CD14-positive monocyte (primary cell): ENCODE measurements at regions not wholly inside any gene's neighbourhood (a gene's known extent, or its start where the extent isn't known, plus 50 kb on each side); places are given as distances from the start of the nearest gene placed in this dataset.

Experiments used
- DNase-seq, 3 donors: peaks; one replicate each; pipeline ENCODE4 v3.0.0-alpha.2; 2011 to 2022
- H2AFZ ChIP-seq: 2 replicates; pipeline ENCODE4 v1.6.0; 2012; ENCODE audit warnings: mild to moderate bottlenecking, low read depth, low read length, inconsistent platforms; ENCODE audit not compliant: insufficient read depth, poor library complexity, severe bottlenecking
- H3K27ac ChIP-seq, 2 donors: 1 replicate in 1 of 2; 2 replicates in 1 of 2; pipeline ENCODE4 v1.5.1; 2012 to 2013; ENCODE audit warnings: low read length in 2 of 2, control low read depth in 1 of 2, inconsistent platforms in 1 of 2, low read depth in 1 of 2, mild to moderate bottlenecking in 1 of 2
- H3K27me3 ChIP-seq, 2 donors: one replicate each; pipeline versions ENCODE4 v1.6.0 to v1.6.1; 2011 to 2013; ENCODE audit warnings: low read length in 2 of 2; ENCODE audit not compliant: control insufficient read depth in 2 of 2, insufficient read depth in 2 of 2
- H3K36me3 ChIP-seq, 2 donors: replicated peaks in 1 of 2; 1 replicate in 1 of 2; 2 replicates in 1 of 2; pipeline versions ENCODE4 v1.5.1 to v1.6.1; 2012 to 2013; ENCODE audit warnings: low read length in 2 of 2, control low read depth in 1 of 2, inconsistent platforms in 1 of 2, mild to moderate bottlenecking in 1 of 2; ENCODE audit not compliant: insufficient read depth in 2 of 2, control insufficient read depth in 1 of 2
- H3K4me1 ChIP-seq, 2 donors: 1 replicate in 1 of 2; 2 replicates in 1 of 2; pipeline versions ENCODE4 v1.5.1 to v1.6.1; 2012 to 2013; ENCODE audit warnings: low read length in 2 of 2, control low read depth in 1 of 2, inconsistent platforms in 1 of 2, mild to moderate bottlenecking in 1 of 2, moderate library complexity in 1 of 2; ENCODE audit not compliant: insufficient read depth in 2 of 2, control insufficient read depth in 1 of 2
- H3K4me2 ChIP-seq: replicated peaks from 2 replicates; pipeline ENCODE3; 2012; ENCODE audit warnings: low read length, moderate library complexity, mild to moderate bottlenecking; ENCODE audit not compliant: poor library complexity, severe bottlenecking; ENCODE audit errors: extremely low read depth
- H3K4me3 ChIP-seq, 3 experiments: fragments of 200-600 bp in 1 of 3; sonication (generic) in 1 of 3; replicated peaks in 1 of 3; 1 replicate in 2 of 3; 2 replicates in 1 of 3; pipeline ENCODE4 v1.5.1; 2011 to 2013; ENCODE audit warnings: low read length in 3 of 3, mild to moderate bottlenecking in 3 of 3, control low read depth in 2 of 3, low read depth in 2 of 3, inconsistent platforms in 1 of 3, moderate library complexity in 1 of 3
- H3K79me2 ChIP-seq: 2 replicates; pipeline ENCODE4 v1.6.0; 2012; ENCODE audit warnings: mild to moderate bottlenecking, control low read depth, inconsistent platforms, low read length, moderate library complexity; ENCODE audit not compliant: insufficient read depth
- H3K9ac ChIP-seq: 2 replicates; pipeline ENCODE4 v1.6.0; 2017; ENCODE audit warnings: low read length, mild to moderate bottlenecking; ENCODE audit not compliant: insufficient read depth, poor library complexity, severe bottlenecking
- H3K9me3 ChIP-seq, 2 donors: replicated peaks in 1 of 2; 1 replicate in 1 of 2; 2 replicates in 1 of 2; pipeline versions ENCODE4 v1.5.1 to v1.6.1; 2012 to 2013; ENCODE audit warnings: low read length in 2 of 2, control low read depth in 1 of 2; ENCODE audit not compliant: control insufficient read depth in 1 of 2, insufficient read depth in 1 of 2
- H4K20me1 ChIP-seq: 2 replicates; pipeline ENCODE4 v1.6.0; 2012; ENCODE audit warnings: mild to moderate bottlenecking, low read length, control low read depth, moderate library complexity; ENCODE audit not compliant: insufficient read depth
- H3K27ac Mint-ChIP-seq, 7 donors: one replicate each; pipeline ENCODE4 v1.8.0; 2020; ENCODE audit warnings: mild to moderate bottlenecking in 7 of 7, mixed read lengths in 7 of 7, moderate library complexity in 6 of 7, inconsistent platforms in 2 of 7
- H3K27me3 Mint-ChIP-seq, 3 donors: one replicate each; pipeline ENCODE4 v1.8.0; 2021 to 2022; ENCODE audit warnings: low read depth in 3 of 3, mild to moderate bottlenecking in 3 of 3, mixed read lengths in 3 of 3, moderate library complexity in 3 of 3, inconsistent platforms in 1 of 3
- H3K36me3 Mint-ChIP-seq, 2 donors: one replicate each; pipeline ENCODE4 v1.8.0; 2020; ENCODE audit warnings: mixed read lengths in 2 of 2, inconsistent platforms in 1 of 2, mild to moderate bottlenecking in 1 of 2
- H3K4me1 Mint-ChIP-seq: one replicate; pipeline ENCODE4 v1.8.0; 2020; ENCODE audit warnings: mild to moderate bottlenecking, mixed read lengths
- H3K4me3 Mint-ChIP-seq, 2 donors: one replicate each; pipeline ENCODE4 v1.8.0; 2020; ENCODE audit warnings: mild to moderate bottlenecking in 2 of 2, mixed read lengths in 2 of 2, moderate library complexity in 1 of 2
- H3K9me3 Mint-ChIP-seq, 7 donors: one replicate each; pipeline ENCODE4 v1.8.0; 2020 to 2022; ENCODE audit warnings: mixed read lengths in 7 of 7, mild to moderate bottlenecking in 6 of 7, moderate library complexity in 6 of 7, inconsistent platforms in 2 of 7
- WGBS: methylation state at CpG from one replicate; pipeline ENCODE4 v1.1.5; 2013; ENCODE audit warnings: missing lambda C conversion rate; ENCODE audit not compliant: insufficient coverage; 5-methylcytosine and 5-hydroxymethylcytosine counted together
- intact Hi-C, 2 donors: fragments of 100-400 bp; cut with micrococcal nuclease; formaldehyde crosslinking; loops; one replicate each; pipeline versions ENCODE4 v1.15.0 to v1.15.1; 2023
- TF ChIP-seq, protein P1 (sequence below): fragments of 200-600 bp; IDR thresholded peaks from one replicate; pipeline ENCODE4 v1.8.0; 2022; ENCODE audit warnings: antibody characterized with exemption, mild to moderate bottlenecking

DNA sequence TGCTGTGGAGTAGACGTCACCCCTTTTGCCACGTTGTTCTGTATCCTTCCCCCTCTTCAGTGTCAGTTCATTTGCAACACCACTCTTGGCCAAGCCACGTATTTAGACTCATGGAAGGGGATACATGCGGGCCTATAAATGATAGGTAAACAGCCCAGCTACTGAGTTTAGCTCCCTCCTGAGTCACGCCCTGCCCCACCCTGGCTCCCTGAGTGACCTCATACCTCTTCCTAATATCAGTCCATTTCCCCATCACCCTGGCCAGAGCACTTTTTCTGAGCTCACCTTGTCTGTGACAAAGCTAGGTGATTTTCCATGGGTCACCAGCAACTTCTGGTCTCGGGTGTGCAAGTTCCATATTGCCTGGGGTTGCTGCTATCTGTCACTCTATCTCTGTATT is 147.2 kb upstream of the MAF start:
- H3K9me3 Mint-ChIP-seq, result peaks cover 0 to 15% (median 4%) of the 10 kb centered on the region in 7 donors
- H2AFZ ChIP-seq, result no peak overlapping the region
- H3K79me2 ChIP-seq, result no peaks in the 10 kb centered on the region
- H3K9me3 ChIP-seq, result peaks cover 0 to 4% of the 10 kb centered on the region in 2 donors
- TF ChIP-seq, protein P1, sequence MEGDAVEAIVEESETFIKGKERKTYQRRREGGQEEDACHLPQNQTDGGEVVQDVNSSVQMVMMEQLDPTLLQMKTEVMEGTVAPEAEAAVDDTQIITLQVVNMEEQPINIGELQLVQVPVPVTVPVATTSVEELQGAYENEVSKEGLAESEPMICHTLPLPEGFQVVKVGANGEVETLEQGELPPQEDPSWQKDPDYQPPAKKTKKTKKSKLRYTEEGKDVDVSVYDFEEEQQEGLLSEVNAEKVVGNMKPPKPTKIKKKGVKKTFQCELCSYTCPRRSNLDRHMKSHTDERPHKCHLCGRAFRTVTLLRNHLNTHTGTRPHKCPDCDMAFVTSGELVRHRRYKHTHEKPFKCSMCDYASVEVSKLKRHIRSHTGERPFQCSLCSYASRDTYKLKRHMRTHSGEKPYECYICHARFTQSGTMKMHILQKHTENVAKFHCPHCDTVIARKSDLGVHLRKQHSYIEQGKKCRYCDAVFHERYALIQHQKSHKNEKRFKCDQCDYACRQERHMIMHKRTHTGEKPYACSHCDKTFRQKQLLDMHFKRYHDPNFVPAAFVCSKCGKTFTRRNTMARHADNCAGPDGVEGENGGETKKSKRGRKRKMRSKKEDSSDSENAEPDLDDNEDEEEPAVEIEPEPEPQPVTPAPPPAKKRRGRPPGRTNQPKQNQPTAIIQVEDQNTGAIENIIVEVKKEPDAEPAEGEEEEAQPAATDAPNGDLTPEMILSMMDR, result no peak
- H3K4me2 ChIP-seq, result no peak overlapping the region
- peaks cover 0 to 1% (median 0%) of the 10 kb centered on the region in 3 donors for H3K27me3 Mint-ChIP-seq
- no peaks in the 10 kb centered on the region for H3K36me3 Mint-ChIP-seq
- H3K27ac ChIP-seq, result no peak overlapping the region
- H3K9ac ChIP-seq, result no peak overlapping the region
- H3K36me3 ChIP-seq, result no peaks in the 10 kb centered on the region
- H3K4me1 ChIP-seq, result no peaks in the 10 kb centered on the region
- no peak for DNase-seq
- intact Hi-C loops, result no loop called here
- 72% methylated on average over 2 of the region's 6 CpGs for WGBS
- no peaks in the 10 kb centered on the region for H3K4me1 Mint-ChIP-seq
- H3K4me3 ChIP-seq, result no peak overlapping the region
- no peak overlapping the region for H3K4me3 Mint-ChIP-seq
- H3K27me3 ChIP-seq, result no peaks in the 10 kb centered on the region
- no peaks in the 10 kb centered on the region for H4K20me1 ChIP-seq
- H3K27ac Mint-ChIP-seq, result no peak overlapping the region

DNA sequence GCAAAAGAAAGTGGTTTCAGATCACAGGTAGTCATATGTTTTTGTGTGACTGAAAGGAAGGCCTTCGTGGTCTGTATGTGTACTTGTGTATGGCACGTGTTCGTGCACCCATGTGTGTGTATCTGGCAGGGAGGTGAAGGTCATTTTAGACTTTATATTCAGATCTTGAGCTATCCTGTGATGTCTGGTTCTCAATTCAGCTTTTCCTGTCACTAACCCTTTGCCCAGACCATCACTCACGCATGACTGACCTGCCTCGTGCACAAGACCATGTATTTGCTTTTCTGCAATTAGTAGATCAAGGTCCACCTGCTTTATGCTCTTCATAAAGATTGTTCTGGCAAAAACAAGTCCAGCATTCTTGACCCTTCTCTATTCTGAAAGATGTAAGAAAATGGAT is 139.7 kb upstream of the MAF start:
- H4K20me1 ChIP-seq, result no peaks in the 10 kb centered on the region
- no peak overlapping the region for H2AFZ ChIP-seq
- Mint-ChIP-seq H3K4me1 (no peaks in the 10 kb centered on the region), H3K9me3 (peaks cover 0 to 8% (median 2%) of the 10 kb centered on the region in 7 donors), H3K36me3 (no peaks in the 10 kb centered on the region), H3K4me3 (no peak overlapping the region), H3K27me3 (peaks cover 0 to 4% (median 0%) of the 10 kb centered on the region in 3 donors), H3K27ac (no peak overlapping the region)
- H3K4me3 ChIP-seq, result no peak overlapping the region
- TF ChIP-seq, protein P1, result no peak
- H3K79me2 ChIP-seq, result no peaks in the 10 kb centered on the region
- H3K36me3 ChIP-seq, result no peaks in the 10 kb centered on the region
- intact Hi-C loops, result no loop called here
- no peaks in the 10 kb centered on the region for H3K9me3 ChIP-seq
- DNase-seq, result no peak
- H3K4me1 ChIP-seq, result no peaks in the 10 kb centered on the region
- H3K27me3 ChIP-seq, result no peaks in the 10 kb centered on the region
- no peak overlapping the region for H3K27ac ChIP-seq
- WGBS, result 100% methylated on average over 5 of the region's 5 CpGs
- H3K9ac ChIP-seq, result no peak overlapping the region
- H3K4me2 ChIP-seq, result no peak overlapping the region
